Panc1 (cell line): ENCODE measurements at regions not wholly inside any gene's neighbourhood (a gene's known extent, or its start where the extent isn't known, plus 50 kb on each side); places are given as distances from the start of the nearest gene placed in this dataset.

Source experiments
- ATAC-seq: fragments of 200-7000 bp; cut with Tn5 transposase; 2 replicates; pipeline ENCODE4 v1.9.1; 2020; ENCODE audit warnings: mild to moderate bottlenecking, moderate library complexity
- BruUV-seq: library from RNA; stranded (reverse); fragments of 400-500 nt; replicated peaks from 2 replicates; lab custom pipeline; 2021; lab: Mats Ljungman, UMichigan
- CTCF ChIA-PET: fragments of 300-600 bp; sonication (Branson Sonifier 250); formaldehyde crosslinking; loops from one replicate; lab custom pipeline; 2022; ENCODE audit warnings: antibody characterized with exemption; lab: Charles Lee
- POLR2A ChIA-PET: fragments of 300-600 bp; sonication (Branson Sonifier 250); formaldehyde crosslinking; loops from one replicate; lab custom pipeline; 2022; ENCODE audit warnings: antibody characterized with exemption; lab: Charles Lee
- DNase-seq: peaks from one replicate; pipeline ENCODE4 v3.0.0-alpha.2; 2010; ENCODE audit warnings: low read depth, low spot score
- H3K27ac ChIP-seq: 2 replicates; pipeline ENCODE4 v1.5.1; 2011; ENCODE audit warnings: mild to moderate bottlenecking, low read length, inconsistent platforms
- H3K27me3 ChIP-seq: fragments of 200-500 bp; sonication (Bioruptor generic); 2 replicates; pipeline ENCODE4 v1.6.0; 2014; ENCODE audit warnings: low read length, inconsistent platforms; ENCODE audit not compliant: control insufficient read depth, insufficient read depth
- H3K36me3 ChIP-seq: fragments of 200-500 bp; sonication (Bioruptor generic); 2 replicates; pipeline ENCODE4 v1.5.1; 2014; ENCODE audit warnings: inconsistent platforms, mild to moderate bottlenecking, low read length, moderate library complexity; ENCODE audit not compliant: control insufficient read depth, insufficient read depth
- H3K4me1 ChIP-seq: 2 replicates; pipeline ENCODE4 v1.5.1; 2011; ENCODE audit warnings: inconsistent platforms, mild to moderate bottlenecking, low read length, moderate library complexity; ENCODE audit not compliant: control insufficient read depth, insufficient read depth
- H3K4me3 ChIP-seq, 2 experiments: 2 replicates each; pipeline ENCODE4 v1.5.1; 2011 to 2012; ENCODE audit warnings: low read depth in 2 of 2, low read length in 2 of 2, mild to moderate bottlenecking in 2 of 2, inconsistent platforms in 1 of 2, moderate library complexity in 1 of 2
- H3K9me3 ChIP-seq: fragments of 200-500 bp; sonication (Bioruptor generic); 2 replicates; pipeline ENCODE4 v1.5.1; 2014; ENCODE audit warnings: low read depth, mild to moderate bottlenecking, inconsistent platforms, low read length, moderate library complexity; ENCODE audit not compliant: control insufficient read depth, insufficient read depth
- POLR2AphosphoS5 ChIP-seq: IDR thresholded peaks from 2 replicates; pipeline ENCODE4 v1.6.1; 2012; ENCODE audit warnings: mild to moderate bottlenecking, low read depth, low read length, moderate library complexity
- SIN3A ChIP-seq: IDR thresholded peaks from 2 replicates; pipeline ENCODE4 v1.6.1; 2012; ENCODE audit warnings: low read depth, mild to moderate bottlenecking, low read length, moderate library complexity, borderline replicate concordance; ENCODE audit not compliant: insufficient read depth
- TCF7L2 ChIP-seq: IDR thresholded peaks from 2 replicates; pipeline ENCODE4 v1.6.1; 2011; ENCODE audit warnings: mild to moderate bottlenecking, low read depth, low read length, inconsistent platforms
- in situ Hi-C: cut with HindIII; loops from 2 replicates; pipeline ENCODE4 v1.10.0; 2016; ENCODE audit warnings: low sequenced_read_pairs, low pct_unique_long_range_greater_than_20kb
- intact Hi-C: fragments of 100-400 bp; cut with micrococcal nuclease; formaldehyde crosslinking; loops from one replicate; pipeline ENCODE4 v1.10.0; 2022; ENCODE audit not compliant: unreplicated experiment
- TF ChIP-seq, protein P1 (sequence below): fragments of 450-650 bp; IDR thresholded peaks from 2 replicates; pipeline ENCODE4 v1.5.1; 2017; ENCODE audit warnings: mild to moderate bottlenecking
- TF ChIP-seq, protein P2 (sequence below), 2 experiments: IDR thresholded peaks; 2 replicates each; pipeline ENCODE4 v1.6.1; 2011 to 2012; ENCODE audit warnings: low read depth in 2 of 2, control low read depth in 1 of 2, low read length in 1 of 2, mild to moderate bottlenecking in 1 of 2, moderate library complexity in 1 of 2; ENCODE audit not compliant: insufficient read depth in 1 of 2

DNA sequence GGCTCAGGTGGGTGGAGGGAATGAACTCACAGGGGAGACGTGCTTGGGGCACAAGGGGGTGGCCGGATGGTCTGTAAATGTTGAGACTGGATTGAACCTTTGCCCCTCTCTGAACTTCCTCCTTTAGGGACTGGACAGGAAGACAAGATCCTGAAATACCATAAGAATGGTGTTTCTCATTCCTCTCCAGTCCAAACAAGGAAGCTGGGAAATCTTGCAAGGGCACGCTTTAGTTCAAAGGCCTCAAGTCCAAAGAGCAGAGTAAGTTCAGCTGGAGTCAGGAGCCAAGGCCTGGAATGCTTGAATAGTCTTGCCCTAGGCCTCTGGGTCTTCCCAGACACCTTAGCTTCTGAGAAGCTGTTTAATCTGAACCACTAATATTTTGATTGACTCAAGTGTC, 52.4 kb upstream of the SIX3 start:
- CTCF ChIA-PET: no interaction called here
- intact Hi-C loops (no loop called here), in situ Hi-C loops (no loop called here)
- no peak overlapping the region for H3K27ac ChIP-seq
- DNase-seq (no peak), ATAC-seq (no peak)
- peaks cover 8% of the 10 kb centered on the region for H3K27me3 ChIP-seq
- no peaks in the 10 kb centered on the region for H3K36me3 ChIP-seq
- no peaks in the 10 kb centered on the region for H3K4me1 ChIP-seq
- TF ChIP-seq SIN3A (no peak), TCF7L2 (no peak), POLR2AphosphoS5 (no peak)
- TF ChIP-seq, protein P1, sequence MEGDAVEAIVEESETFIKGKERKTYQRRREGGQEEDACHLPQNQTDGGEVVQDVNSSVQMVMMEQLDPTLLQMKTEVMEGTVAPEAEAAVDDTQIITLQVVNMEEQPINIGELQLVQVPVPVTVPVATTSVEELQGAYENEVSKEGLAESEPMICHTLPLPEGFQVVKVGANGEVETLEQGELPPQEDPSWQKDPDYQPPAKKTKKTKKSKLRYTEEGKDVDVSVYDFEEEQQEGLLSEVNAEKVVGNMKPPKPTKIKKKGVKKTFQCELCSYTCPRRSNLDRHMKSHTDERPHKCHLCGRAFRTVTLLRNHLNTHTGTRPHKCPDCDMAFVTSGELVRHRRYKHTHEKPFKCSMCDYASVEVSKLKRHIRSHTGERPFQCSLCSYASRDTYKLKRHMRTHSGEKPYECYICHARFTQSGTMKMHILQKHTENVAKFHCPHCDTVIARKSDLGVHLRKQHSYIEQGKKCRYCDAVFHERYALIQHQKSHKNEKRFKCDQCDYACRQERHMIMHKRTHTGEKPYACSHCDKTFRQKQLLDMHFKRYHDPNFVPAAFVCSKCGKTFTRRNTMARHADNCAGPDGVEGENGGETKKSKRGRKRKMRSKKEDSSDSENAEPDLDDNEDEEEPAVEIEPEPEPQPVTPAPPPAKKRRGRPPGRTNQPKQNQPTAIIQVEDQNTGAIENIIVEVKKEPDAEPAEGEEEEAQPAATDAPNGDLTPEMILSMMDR: no peak
- TF ChIP-seq, protein P2, sequence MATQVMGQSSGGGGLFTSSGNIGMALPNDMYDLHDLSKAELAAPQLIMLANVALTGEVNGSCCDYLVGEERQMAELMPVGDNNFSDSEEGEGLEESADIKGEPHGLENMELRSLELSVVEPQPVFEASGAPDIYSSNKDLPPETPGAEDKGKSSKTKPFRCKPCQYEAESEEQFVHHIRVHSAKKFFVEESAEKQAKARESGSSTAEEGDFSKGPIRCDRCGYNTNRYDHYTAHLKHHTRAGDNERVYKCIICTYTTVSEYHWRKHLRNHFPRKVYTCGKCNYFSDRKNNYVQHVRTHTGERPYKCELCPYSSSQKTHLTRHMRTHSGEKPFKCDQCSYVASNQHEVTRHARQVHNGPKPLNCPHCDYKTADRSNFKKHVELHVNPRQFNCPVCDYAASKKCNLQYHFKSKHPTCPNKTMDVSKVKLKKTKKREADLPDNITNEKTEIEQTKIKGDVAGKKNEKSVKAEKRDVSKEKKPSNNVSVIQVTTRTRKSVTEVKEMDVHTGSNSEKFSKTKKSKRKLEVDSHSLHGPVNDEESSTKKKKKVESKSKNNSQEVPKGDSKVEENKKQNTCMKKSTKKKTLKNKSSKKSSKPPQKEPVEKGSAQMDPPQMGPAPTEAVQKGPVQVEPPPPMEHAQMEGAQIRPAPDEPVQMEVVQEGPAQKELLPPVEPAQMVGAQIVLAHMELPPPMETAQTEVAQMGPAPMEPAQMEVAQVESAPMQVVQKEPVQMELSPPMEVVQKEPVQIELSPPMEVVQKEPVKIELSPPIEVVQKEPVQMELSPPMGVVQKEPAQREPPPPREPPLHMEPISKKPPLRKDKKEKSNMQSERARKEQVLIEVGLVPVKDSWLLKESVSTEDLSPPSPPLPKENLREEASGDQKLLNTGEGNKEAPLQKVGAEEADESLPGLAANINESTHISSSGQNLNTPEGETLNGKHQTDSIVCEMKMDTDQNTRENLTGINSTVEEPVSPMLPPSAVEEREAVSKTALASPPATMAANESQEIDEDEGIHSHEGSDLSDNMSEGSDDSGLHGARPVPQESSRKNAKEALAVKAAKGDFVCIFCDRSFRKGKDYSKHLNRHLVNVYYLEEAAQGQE (IDR thresholded peaks at IDR 0.05; ENCODE audit: insufficient read depth in 1 of 2, low read depth in 2 of 2, low read length in 1 of 2): no peak
- POLR2A ChIA-PET: interaction anchor here (0.6 kb wide), 1 partner anchor 398 kb away, joined by 11 read pairs; no protein-coding TSS in a partner anchor
- no peak overlapping the region for H3K4me3 ChIP-seq
- H3K9me3 ChIP-seq: no peaks in the 10 kb centered on the region; the same call in 1 of the 2 replicates
- BruUV-seq: no TSS peak
